Hepatocyte (in vitro differentiated cells): ENCODE measurements at regions not wholly inside any gene's neighbourhood (a gene's known extent, or its start where the extent isn't known, plus 50 kb on each side); places are given as distances from the start of the nearest gene placed in this dataset.

Experiments used
- DNase-seq: peaks from one replicate; pipeline ENCODE4 v3.0.0-alpha.2; 2016; ENCODE audit warnings: low spot score
- H2AFZ ChIP-seq: fragments of 200-600 bp; sonication (generic); 2 replicates; pipeline ENCODE4 v1.6.0; 2016; ENCODE audit warnings: antibody characterized with exemption, mild to moderate bottlenecking
- H3K27ac ChIP-seq: fragments of 200-600 bp; sonication (generic); 2 replicates; pipeline ENCODE4 v1.5.1; 2016; ENCODE audit warnings: mild to moderate bottlenecking
- H3K27me3 ChIP-seq: fragments of 200-600 bp; sonication (generic); 2 replicates; pipeline ENCODE4 v1.6.1; 2016
- H3K36me3 ChIP-seq: fragments of 200-600 bp; sonication (generic); replicated peaks from 2 replicates; pipeline ENCODE4 v1.5.1; 2016; ENCODE audit warnings: low read depth; ENCODE audit not compliant: insufficient read depth
- H3K4me1 ChIP-seq: fragments of 200-600 bp; sonication (generic); 2 replicates; pipeline ENCODE4 v1.5.1; 2016; ENCODE audit warnings: mild to moderate bottlenecking, moderate library complexity; ENCODE audit not compliant: insufficient read depth
- H3K4me2 ChIP-seq: fragments of 200-600 bp; sonication (generic); 2 replicates; pipeline ENCODE4 v1.6.0; 2016
- H3K4me3 ChIP-seq: fragments of 200-600 bp; sonication (generic); 2 replicates; pipeline ENCODE4 v1.5.1; 2016; ENCODE audit warnings: mild to moderate bottlenecking
- H3K79me2 ChIP-seq: fragments of 200-600 bp; sonication (generic); 2 replicates; pipeline ENCODE4 v1.6.0; 2017; ENCODE audit warnings: mild to moderate bottlenecking
- H3K9me2 ChIP-seq: fragments of 200-600 bp; sonication (generic); replicated peaks from 2 replicates; pipeline ENCODE4 v1.6.0; 2017; ENCODE audit warnings: mild to moderate bottlenecking; ENCODE audit not compliant: insufficient read depth
- H3K9me3 ChIP-seq: fragments of 200-600 bp; sonication (generic); 2 replicates; pipeline ENCODE4 v1.5.1; 2016; ENCODE audit warnings: low read depth, mild to moderate bottlenecking
- H4K20me1 ChIP-seq: fragments of 200-600 bp; sonication (generic); 2 replicates; pipeline ENCODE4 v1.6.0; 2016; ENCODE audit warnings: mild to moderate bottlenecking; ENCODE audit not compliant: insufficient read depth, poor library complexity, severe bottlenecking
- EZH2 ChIP-seq: fragments of 200-600 bp; sonication (generic); IDR thresholded peaks from 2 replicates; pipeline ENCODE4 v1.6.1; 2016; ENCODE audit warnings: antibody characterized with exemption, mild to moderate bottlenecking, borderline replicate concordance
- EZH2phosphoT487 ChIP-seq: fragments of 200-600 bp; sonication (generic); IDR thresholded peaks from one replicate; pipeline ENCODE4 v1.6.1; 2018; ENCODE audit warnings: antibody characterized with exemption, mild to moderate bottlenecking, low read depth, moderate library complexity; ENCODE audit not compliant: unreplicated experiment, severe bottlenecking
- WGBS: methylation state at CpG from one replicate; pipeline ENCODE4 v1.1.6; 2016; ENCODE audit warnings: low lambda C conversion rate; ENCODE audit errors: missing lambda C conversion rate; 5-methylcytosine and 5-hydroxymethylcytosine counted together
- TF ChIP-seq, protein P1 (sequence below): fragments of 200-600 bp; sonication (generic); IDR thresholded peaks from 2 replicates; pipeline ENCODE4 v1.5.1; 2016; ENCODE audit warnings: antibody characterized with exemption, mild to moderate bottlenecking; ENCODE audit not compliant: poor library complexity

DNA sequence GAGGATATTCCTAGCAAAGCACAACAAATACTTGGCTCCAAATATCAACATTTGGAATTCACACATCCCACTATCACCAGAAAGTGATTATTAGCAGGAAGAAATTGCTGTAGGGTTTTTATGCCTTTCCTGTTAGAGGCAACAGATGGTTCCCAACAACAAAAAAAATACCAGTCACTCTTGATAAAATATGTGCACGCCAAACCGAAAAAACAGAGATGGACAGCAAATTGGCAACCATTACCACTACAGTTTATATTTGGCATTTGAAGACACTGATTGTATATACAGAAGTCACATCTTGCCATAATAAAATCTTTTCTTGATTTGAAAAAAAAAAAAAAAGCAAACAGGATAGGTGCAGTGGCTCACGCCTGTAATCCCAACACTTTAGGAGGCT is 78.2 kb downstream of the TMPRSS5 start:
- Histone ChIP-seq H3K79me2 (no peaks in the 10 kb centered on the region), H3K4me3 (no peak overlapping the region), H4K20me1 (no peaks in the 10 kb centered on the region), H3K27ac (no peak overlapping the region), H2AFZ (no peak overlapping the region), H3K36me3 (no peaks in the 10 kb centered on the region), H3K9me2 (no peaks in the 10 kb centered on the region), H3K4me1 (no peaks in the 10 kb centered on the region), H3K4me2 (no peak overlapping the region), H3K9me3 (no peaks in the 10 kb centered on the region), H3K27me3 (no peaks in the 10 kb centered on the region)
- WGBS, result 95% methylated on average over 3 of the region's 3 CpGs
- TF ChIP-seq, protein P1, sequence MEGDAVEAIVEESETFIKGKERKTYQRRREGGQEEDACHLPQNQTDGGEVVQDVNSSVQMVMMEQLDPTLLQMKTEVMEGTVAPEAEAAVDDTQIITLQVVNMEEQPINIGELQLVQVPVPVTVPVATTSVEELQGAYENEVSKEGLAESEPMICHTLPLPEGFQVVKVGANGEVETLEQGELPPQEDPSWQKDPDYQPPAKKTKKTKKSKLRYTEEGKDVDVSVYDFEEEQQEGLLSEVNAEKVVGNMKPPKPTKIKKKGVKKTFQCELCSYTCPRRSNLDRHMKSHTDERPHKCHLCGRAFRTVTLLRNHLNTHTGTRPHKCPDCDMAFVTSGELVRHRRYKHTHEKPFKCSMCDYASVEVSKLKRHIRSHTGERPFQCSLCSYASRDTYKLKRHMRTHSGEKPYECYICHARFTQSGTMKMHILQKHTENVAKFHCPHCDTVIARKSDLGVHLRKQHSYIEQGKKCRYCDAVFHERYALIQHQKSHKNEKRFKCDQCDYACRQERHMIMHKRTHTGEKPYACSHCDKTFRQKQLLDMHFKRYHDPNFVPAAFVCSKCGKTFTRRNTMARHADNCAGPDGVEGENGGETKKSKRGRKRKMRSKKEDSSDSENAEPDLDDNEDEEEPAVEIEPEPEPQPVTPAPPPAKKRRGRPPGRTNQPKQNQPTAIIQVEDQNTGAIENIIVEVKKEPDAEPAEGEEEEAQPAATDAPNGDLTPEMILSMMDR, result no peak
- no peak for TF ChIP-seq EZH2
- TF ChIP-seq EZH2phosphoT487, result no peak
- no peak for DNase-seq

DNA sequence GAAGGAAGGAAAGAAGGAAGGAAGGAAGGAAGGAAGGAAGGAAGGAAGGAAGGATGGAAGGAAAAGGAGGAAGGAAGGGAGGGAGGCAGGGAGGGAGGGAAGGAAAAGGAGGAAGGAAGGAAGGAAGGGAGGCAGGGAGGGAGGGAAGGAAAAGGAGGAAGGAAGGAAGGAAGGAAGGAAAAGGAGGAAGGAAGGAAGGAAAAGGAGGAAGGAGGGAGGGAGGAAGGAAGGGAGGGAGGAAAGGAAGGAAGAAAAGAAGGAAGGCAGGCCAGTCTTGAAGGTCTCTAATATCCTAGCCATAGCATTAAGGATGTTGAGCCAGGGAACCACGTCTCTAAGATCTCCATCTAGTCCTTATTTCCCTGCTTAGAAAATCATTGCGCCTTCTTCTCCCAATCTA is 78.8 kb downstream of the TMPRSS5 start:
- Histone ChIP-seq H4K20me1 (no peaks in the 10 kb centered on the region), H3K9me2 (no peaks in the 10 kb centered on the region), H3K4me3 (no peak overlapping the region), H3K27ac (no peak overlapping the region), H3K9me3 (no peaks in the 10 kb centered on the region), H2AFZ (no peak overlapping the region), H3K4me1 (no peaks in the 10 kb centered on the region), H3K36me3 (no peaks in the 10 kb centered on the region), H3K4me2 (no peak overlapping the region), H3K79me2 (no peaks in the 10 kb centered on the region), H3K27me3 (no peaks in the 10 kb centered on the region)
- no peak for DNase-seq
- WGBS, result 97% methylated on average over 2 of the region's 2 CpGs
- TF ChIP-seq EZH2phosphoT487, result no peak
- TF ChIP-seq, protein P1, result no peak
- TF ChIP-seq EZH2, result no peak

DNA sequence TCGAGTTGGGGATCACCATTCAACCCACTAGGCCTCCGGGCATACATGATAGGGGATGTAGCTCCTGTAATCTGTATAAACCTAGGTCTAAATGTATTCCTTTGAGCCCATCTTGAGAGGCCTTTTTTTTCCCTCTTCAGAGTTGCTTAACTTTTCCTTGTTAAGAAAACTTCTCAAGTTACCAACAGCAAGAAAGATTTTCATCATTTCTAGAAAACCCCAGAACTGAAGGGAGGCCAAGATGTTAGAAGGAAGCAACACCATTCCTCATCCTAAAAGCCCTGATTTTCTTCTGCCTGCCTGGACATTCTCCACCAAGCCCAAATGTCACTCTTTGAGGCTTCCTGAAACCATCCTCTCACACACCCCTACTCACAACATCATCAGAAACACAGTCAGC is 79.4 kb downstream of the TMPRSS5 start:
- Histone ChIP-seq H4K20me1 (no peaks in the 10 kb centered on the region), H3K4me2 (no peak overlapping the region), H2AFZ (no peak overlapping the region), H3K36me3 (no peaks in the 10 kb centered on the region), H3K9me2 (no peaks in the 10 kb centered on the region), H3K79me2 (no peaks in the 10 kb centered on the region), H3K27ac (no peak overlapping the region), H3K27me3 (no peaks in the 10 kb centered on the region), H3K4me3 (no peak overlapping the region), H3K4me1 (no peaks in the 10 kb centered on the region), H3K9me3 (no peaks in the 10 kb centered on the region)
- no peak for TF ChIP-seq EZH2phosphoT487
- TF ChIP-seq, protein P1, result no peak
- no peak for TF ChIP-seq EZH2
- WGBS, result 87% methylated on average over 2 of the region's 2 CpGs
- no peak for DNase-seq

DNA sequence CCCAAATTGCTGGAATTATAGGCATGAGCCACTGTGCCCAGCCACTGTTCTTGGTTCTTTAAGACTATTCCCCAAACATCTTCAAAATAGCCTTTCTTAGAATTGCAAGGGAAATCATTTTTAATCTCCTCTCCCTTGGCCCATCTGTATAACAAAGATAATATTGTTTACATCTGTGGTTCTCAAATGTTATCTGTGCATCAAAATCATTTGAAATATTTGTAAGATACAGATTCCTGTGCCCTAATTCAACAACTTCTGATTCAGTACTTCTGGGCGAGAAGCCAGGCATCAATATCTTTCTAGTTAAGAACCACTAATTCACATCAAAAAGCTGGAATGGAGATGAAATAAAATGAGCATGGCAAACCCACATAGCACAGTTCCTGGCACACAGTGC is 83.0 kb downstream of the TMPRSS5 start:
- no peak for DNase-seq
- H3K27ac ChIP-seq, result no peak overlapping the region
- 89% methylated on average over 1 of the region's 1 CpG for WGBS

More for the DNA sequence above, 83.0 kb downstream of the TMPRSS5 start:
- Histone ChIP-seq H3K27me3 (no peaks in the 10 kb centered on the region), H3K4me3 (no peak overlapping the region), H3K36me3 (no peaks in the 10 kb centered on the region), H3K4me1 (no peaks in the 10 kb centered on the region), H3K9me2 (no peaks in the 10 kb centered on the region), H4K20me1 (no peaks in the 10 kb centered on the region), H3K79me2 (no peaks in the 10 kb centered on the region), H3K4me2 (no peak overlapping the region), H2AFZ (no peak overlapping the region), H3K9me3 (no peaks in the 10 kb centered on the region)
- TF ChIP-seq, protein P1, result no peak
- TF ChIP-seq EZH2phosphoT487 (no peak), EZH2 (no peak)
